IPS-NIHi7 (cell line): ENCODE measurements at regions not wholly inside any gene's neighbourhood (a gene's known extent, or its start where the extent isn't known, plus 50 kb on each side); places are given as distances from the start of the nearest gene placed in this dataset.

ENCODE experiments used
- DNase-seq: peaks from one replicate; pipeline ENCODE4 v3.0.0; 2012; ENCODE audit warnings: mixed read lengths; ENCODE audit errors: extremely low spot score

GRCh38 chr20:39641423-39641822, 679.3 kb downstream of the DHX35 start:
- DNase-seq, result no peak

- DNase-seq, result no peak
Observed at GRCh38 chr20:39640147-39640546, 678.0 kb downstream of the DHX35 start.

GRCh38 chr20:39638731-39639130, 676.6 kb downstream of the DHX35 start:
- no peak for DNase-seq

- DNase-seq, result no peak
Observed at GRCh38 chr20:39633689-39634088, 671.5 kb downstream of the DHX35 start.

- no peak for DNase-seq
Observed at GRCh38 chr20:39632757-39633156, 670.6 kb downstream of the DHX35 start.

GRCh38 chr20:39632176-39632575, 670.0 kb downstream of the DHX35 start:
- DNase-seq, result no peak

GRCh38 chr20:39631557-39631956, 669.4 kb downstream of the DHX35 start:
- DNase-seq, result no peak

- no peak for DNase-seq
Observed at GRCh38 chr20:39630215-39630908, 668.2 kb downstream of the DHX35 start.

GRCh38 chr20:39627765-39628164, 665.6 kb downstream of the DHX35 start:
- no peak for DNase-seq

- no peak for DNase-seq
Observed at GRCh38 chr20:39624316-39624715, 662.2 kb downstream of the DHX35 start.

- no peak for DNase-seq
Observed at GRCh38 chr20:39623584-39624234, 661.6 kb downstream of the DHX35 start.

- no peak for DNase-seq
Observed at GRCh38 chr20:39619271-39619785, 657.2 kb downstream of the DHX35 start.

- no peak for DNase-seq
Observed at GRCh38 chr20:39611901-39612300, 649.8 kb downstream of the DHX35 start.

GRCh38 chr20:39607141-39607540, 645.0 kb downstream of the DHX35 start:
- no peak for DNase-seq

- DNase-seq, result no peak
Observed at GRCh38 chr20:39605908-39606307, 643.8 kb downstream of the DHX35 start.

GRCh38 chr20:39605361-39605760, 643.2 kb downstream of the DHX35 start:
- DNase-seq, result no peak

- no peak for DNase-seq
Observed at GRCh38 chr20:39603219-39603618, 641.1 kb downstream of the DHX35 start.

GRCh38 chr20:39602649-39603048, 640.5 kb downstream of the DHX35 start:
- no peak for DNase-seq

GRCh38 chr20:39600871-39601270, 638.7 kb downstream of the DHX35 start:
- DNase-seq, result no peak

- DNase-seq, result no peak
Observed at GRCh38 chr20:39600156-39600555, 638.0 kb downstream of the DHX35 start.

GRCh38 chr20:39596554-39596953, 634.4 kb downstream of the DHX35 start:
- no peak for DNase-seq

- no peak for DNase-seq
Observed at GRCh38 chr20:39592371-39592770, 630.2 kb downstream of the DHX35 start.

GRCh38 chr20:39588148-39588757, 626.1 kb downstream of the DHX35 start:
- no peak for DNase-seq
